ENCODE measurements at regions not wholly inside any gene's neighbourhood (a gene's known extent, or its start where the extent isn't known, plus 50 kb on each side); places are given as distances from the start of the nearest gene placed in this dataset.

- no peak for DNase-seq
Observed at GRCh38 chr4:41391271-41391670, 134.5 kb downstream of the UCHL1 start.

GRCh38 chr4:41394481-41394894 lies 137.8 kb downstream of the UCHL1 start:
- DNase-seq, result no peak

- DNase-seq, result no peak
Observed at GRCh38 chr4:41396214-41396613, 139.5 kb downstream of the UCHL1 start.

- DNase-seq, result no peak
Observed at GRCh38 chr4:41396869-41397268, 140.1 kb downstream of the UCHL1 start.

GRCh38 chr4:41399231-41399630 lies 138.7 kb upstream of the LIMCH1 start:
- DNase-seq, result no peak

- DNase-seq, result no peak
Observed at GRCh38 chr4:41400296-41400695, 137.7 kb upstream of the LIMCH1 start.

- no peak for DNase-seq
Observed at GRCh38 chr4:41405464-41406112, 132.4 kb upstream of the LIMCH1 start.

GRCh38 chr4:41406113-41406516 lies 131.8 kb upstream of the LIMCH1 start:
- DNase-seq, result no peak

GRCh38 chr4:41408150-41408549 lies 129.8 kb upstream of the LIMCH1 start:
- no peak for DNase-seq

GRCh38 chr4:41408859-41409593 lies 128.9 kb upstream of the LIMCH1 start:
- no peak for DNase-seq

GRCh38 chr4:41409594-41409895 lies 128.4 kb upstream of the LIMCH1 start:
- no peak for DNase-seq

- DNase-seq, result no peak
Observed at GRCh38 chr4:41410049-41410448, 127.9 kb upstream of the LIMCH1 start.

GRCh38 chr4:41413670-41414411 lies 124.1 kb upstream of the LIMCH1 start:
- no peak for DNase-seq

- DNase-seq, result no peak
Observed at GRCh38 chr4:41414412-41414779, 123.6 kb upstream of the LIMCH1 start.

GRCh38 chr4:41418444-41418843 lies 119.5 kb upstream of the LIMCH1 start:
- no peak for DNase-seq

- no peak for DNase-seq
Observed at GRCh38 chr4:41420541-41420940, 117.4 kb upstream of the LIMCH1 start.

- DNase-seq, result no peak
Observed at GRCh38 chr4:41423117-41423516, 114.8 kb upstream of the LIMCH1 start.

GRCh38 chr4:41424522-41424921 lies 113.4 kb upstream of the LIMCH1 start:
- DNase-seq, result no peak

GRCh38 chr4:41425650-41426049 lies 112.3 kb upstream of the LIMCH1 start:
- DNase-seq, result no peak

GRCh38 chr4:41426539-41426938 lies 111.4 kb upstream of the LIMCH1 start:
- DNase-seq, result no peak

GRCh38 chr4:41427306-41427882 lies 110.6 kb upstream of the LIMCH1 start:
- DNase-seq, result no peak

GRCh38 chr4:41427931-41428600 lies 109.9 kb upstream of the LIMCH1 start:
- no peak for DNase-seq

GRCh38 chr4:41428601-41429279 lies 109.2 kb upstream of the LIMCH1 start:
- no peak for DNase-seq
